ENCODE measurements at regions not wholly inside any gene's neighbourhood (a gene's known extent, or its start where the extent isn't known, plus 50 kb on each side); places are given as distances from the start of the nearest gene placed in this dataset.

- no peak for DNase-seq
- CTCF ChIA-PET: no interaction called here
- Mint-ChIP-seq H3K27me3 (ENCODE audit: insufficient read depth, unreplicated experiment) (no peaks in the 10 kb centered on the region), H3K9me3 (ENCODE audit: unreplicated experiment) (no peaks in the 10 kb centered on the region), H3K4me1 (ENCODE audit: low read depth, unreplicated experiment) (peaks cover 7% of the 10 kb centered on the region), H3K36me3 (ENCODE audit: insufficient read depth, unreplicated experiment) (no peaks in the 10 kb centered on the region), H3K4me3 (ENCODE audit: unreplicated experiment) (no peak overlapping the region), H3K27ac (ENCODE audit: unreplicated experiment) (no peak overlapping the region)
- no TSS peak for BruUV-seq (replicated peaks)
- intact Hi-C loops (cut with micrococcal nuclease; ENCODE audit: unreplicated experiment): no loop called here
- Histone ChIP-seq H3K36me3 (ENCODE audit: control insufficient read depth, insufficient read depth, low read length) (no peaks in the 10 kb centered on the region), H3K4me1 (no peaks in the 10 kb centered on the region), H3K27me3 (replicated peaks; ENCODE audit: control insufficient read depth, insufficient read depth, low read length) (no peaks in the 10 kb centered on the region; the same call in 1 of the 2 replicates), H3K4me3 (ENCODE audit: low read depth, low read length) (no peak overlapping the region), H3K9me3 (no peaks in the 10 kb centered on the region)
- no peak for TF ChIP-seq CTCF (IDR thresholded peaks at IDR 0.05; ENCODE audit: insufficient read depth in 1 of 2, low read depth in 1 of 2, low read length in 1 of 2, severe bottlenecking in 1 of 2, unreplicated experiment in 1 of 2)
- POLR2A ChIA-PET: no interaction called here
Observed at GRCh38 chr13:37460166-37460565, 138.4 kb downstream of the POSTN start.

- intact Hi-C loops (cut with micrococcal nuclease; ENCODE audit: unreplicated experiment): no loop called here
- H3K27me3 ChIP-seq (replicated peaks; ENCODE audit: control insufficient read depth, insufficient read depth, low read length): no peaks in the 10 kb centered on the region
- Mint-ChIP-seq H3K27me3 (ENCODE audit: insufficient read depth, unreplicated experiment) (no peaks in the 10 kb centered on the region), H3K27ac (ENCODE audit: unreplicated experiment) (no peak overlapping the region), H3K36me3 (ENCODE audit: insufficient read depth, unreplicated experiment) (no peaks in the 10 kb centered on the region), H3K9me3 (ENCODE audit: unreplicated experiment) (peaks cover 9% of the 10 kb centered on the region), H3K4me1 (ENCODE audit: low read depth, unreplicated experiment) (no peaks in the 10 kb centered on the region), H3K4me3 (ENCODE audit: unreplicated experiment) (no peak overlapping the region)
- H3K4me3 ChIP-seq (ENCODE audit: low read depth, low read length): no peak overlapping the region
- no TSS peak for BruUV-seq (replicated peaks)
- TF ChIP-seq CTCF (IDR thresholded peaks at IDR 0.05; ENCODE audit: insufficient read depth in 1 of 2, low read depth in 1 of 2, low read length in 1 of 2, severe bottlenecking in 1 of 2, unreplicated experiment in 1 of 2): no peak
- H3K4me1 ChIP-seq: no peaks in the 10 kb centered on the region
- ChIA-PET CTCF (no interaction called here), POLR2A (no interaction called here)
- no peak for DNase-seq
- no peaks in the 10 kb centered on the region for H3K9me3 ChIP-seq
- H3K36me3 ChIP-seq (ENCODE audit: control insufficient read depth, insufficient read depth, low read length): no peaks in the 10 kb centered on the region
Observed at GRCh38 chr13:37457612-37458011, 141.0 kb downstream of the POSTN start.

GRCh38 chr13:37456506-37456905 is 142.1 kb downstream of the POSTN start:
- H3K27me3 Mint-ChIP-seq (ENCODE audit: insufficient read depth, unreplicated experiment): no peaks in the 10 kb centered on the region
- Histone ChIP-seq H3K4me1 (no peaks in the 10 kb centered on the region), H3K27me3 (replicated peaks; ENCODE audit: control insufficient read depth, insufficient read depth, low read length) (no peaks in the 10 kb centered on the region), H3K36me3 (ENCODE audit: control insufficient read depth, insufficient read depth, low read length) (no peaks in the 10 kb centered on the region), H3K4me3 (ENCODE audit: low read depth, low read length) (no peak overlapping the region), H3K9me3 (no peaks in the 10 kb centered on the region)
- no peak overlapping the region for H3K27ac Mint-ChIP-seq (ENCODE audit: unreplicated experiment)
- ChIA-PET CTCF (no interaction called here), POLR2A (no interaction called here)
- no peaks in the 10 kb centered on the region for H3K36me3 Mint-ChIP-seq (ENCODE audit: insufficient read depth, unreplicated experiment)
- no peaks in the 10 kb centered on the region for H3K4me1 Mint-ChIP-seq (ENCODE audit: low read depth, unreplicated experiment)
- no peak for TF ChIP-seq CTCF (IDR thresholded peaks at IDR 0.05; ENCODE audit: insufficient read depth in 1 of 2, low read depth in 1 of 2, low read length in 1 of 2, severe bottlenecking in 1 of 2, unreplicated experiment in 1 of 2)
- BruUV-seq (replicated peaks): no TSS peak
- no peak overlapping the region for H3K4me3 Mint-ChIP-seq (ENCODE audit: unreplicated experiment)
- H3K9me3 Mint-ChIP-seq (ENCODE audit: unreplicated experiment): peaks cover 9% of the 10 kb centered on the region
- intact Hi-C loops (cut with micrococcal nuclease; ENCODE audit: unreplicated experiment): no loop called here
- no peak for DNase-seq

Data from Caco-2 (cell line).